ENCODE measurements at regions not wholly inside any gene's neighbourhood (a gene's known extent, or its start where the extent isn't known, plus 50 kb on each side); places are given as distances from the start of the nearest gene placed in this dataset.

DNA sequence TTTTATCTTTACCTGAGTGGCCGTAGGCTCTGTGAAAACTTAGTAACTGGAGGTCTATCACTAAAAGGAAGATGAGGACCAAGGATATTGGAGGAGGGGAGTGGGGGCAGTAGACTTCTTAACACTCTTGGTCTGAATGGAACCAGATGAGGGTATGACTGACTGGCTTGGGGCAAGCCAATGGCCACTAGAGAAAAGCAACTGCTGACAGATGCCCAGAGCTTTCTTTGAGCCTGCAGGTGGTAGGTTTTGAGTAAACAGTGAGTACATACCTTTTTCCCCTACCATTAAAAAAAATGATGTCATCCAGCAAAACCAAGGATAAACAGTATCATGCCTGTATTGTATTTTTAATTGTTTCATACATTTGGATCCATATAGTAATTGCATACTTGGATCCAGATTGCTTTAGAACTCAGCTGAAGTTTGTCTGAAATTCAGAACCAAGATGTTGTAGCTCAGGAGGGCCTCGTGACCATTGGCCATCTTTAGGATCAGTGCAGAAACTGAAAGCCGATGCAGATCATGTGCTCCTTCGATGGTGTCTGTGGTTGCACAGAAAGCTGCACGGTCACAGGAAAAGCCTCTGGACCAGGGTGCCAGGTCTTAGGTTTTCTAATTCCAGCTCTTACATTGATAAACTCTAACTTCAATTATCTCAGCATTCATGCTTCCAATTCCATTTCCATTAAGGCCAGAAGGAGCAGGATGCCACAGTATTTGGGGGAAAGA is 131.0 kb downstream of the PDGFRA start:
- no peak overlapping the region for H3K4me3 ChIP-seq (ENCODE audit: insufficient read length, low read depth)
- no peaks in the 10 kb centered on the region for H3K9me3 ChIP-seq (ENCODE audit: insufficient read depth, low read length)
- H3K9ac ChIP-seq (ENCODE audit: insufficient read length, low read depth) = no peak overlapping the region
- no peaks in the 10 kb centered on the region for H3K4me1 ChIP-seq (ENCODE audit: insufficient read depth, insufficient read length)
- TF ChIP-seq SUZ12 (IDR thresholded peaks at IDR 0.05; ENCODE audit: extremely low read depth, insufficient read depth, insufficient read length) = no peak
- TF ChIP-seq YY1 (IDR thresholded peaks at IDR 0.05; ENCODE audit: insufficient read depth, insufficient read length) = no peak
- no peak for TF ChIP-seq ZNF274 (IDR thresholded peaks at IDR 0.05; ENCODE audit: low read depth, low read length)
- no peak for DNase-seq (ENCODE audit: low read depth, low spot score)
- no peaks in the 10 kb centered on the region for H3K27me3 ChIP-seq (ENCODE audit: insufficient read depth, insufficient read length)
- H3K36me3 ChIP-seq (ENCODE audit: insufficient read depth, insufficient read length, low read length) = no peaks in the 10 kb centered on the region

DNA sequence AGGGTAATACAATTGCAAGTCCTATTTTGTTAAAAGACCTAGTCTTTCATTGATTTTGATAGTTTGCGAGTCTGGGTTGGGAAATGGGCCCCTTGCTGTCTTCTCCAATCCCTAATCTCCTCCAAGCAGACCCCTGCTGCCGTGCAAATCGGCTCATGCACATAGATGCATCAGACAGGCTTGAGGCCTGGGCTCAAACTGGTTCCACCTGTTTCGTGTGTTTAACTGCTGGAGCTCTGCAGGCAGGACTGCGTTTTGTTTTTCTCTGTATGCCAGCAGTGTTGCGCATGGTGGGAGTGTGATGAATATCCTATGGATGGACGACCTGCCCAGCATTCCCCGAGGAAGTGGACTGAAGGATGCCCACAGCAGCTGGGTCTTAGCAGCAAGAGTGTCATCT is 133.9 kb downstream of the PDGFRA start:
- Histone ChIP-seq H3K36me3 (ENCODE audit: insufficient read depth, insufficient read length, low read length) (no peaks in the 10 kb centered on the region), H3K9ac (ENCODE audit: insufficient read length, low read depth) (no peak overlapping the region), H3K9me3 (ENCODE audit: insufficient read depth, low read length) (no peaks in the 10 kb centered on the region), H3K4me1 (ENCODE audit: insufficient read depth, insufficient read length) (no peaks in the 10 kb centered on the region), H3K27me3 (ENCODE audit: insufficient read depth, insufficient read length) (no peaks in the 10 kb centered on the region), H3K4me3 (ENCODE audit: insufficient read length, low read depth) (no peak overlapping the region)
- DNase-seq (ENCODE audit: low read depth, low spot score) = no peak
- TF ChIP-seq ZNF274 (IDR thresholded peaks at IDR 0.05; ENCODE audit: low read depth, low read length) (no peak), SUZ12 (IDR thresholded peaks at IDR 0.05; ENCODE audit: extremely low read depth, insufficient read depth, insufficient read length) (no peak)

DNA sequence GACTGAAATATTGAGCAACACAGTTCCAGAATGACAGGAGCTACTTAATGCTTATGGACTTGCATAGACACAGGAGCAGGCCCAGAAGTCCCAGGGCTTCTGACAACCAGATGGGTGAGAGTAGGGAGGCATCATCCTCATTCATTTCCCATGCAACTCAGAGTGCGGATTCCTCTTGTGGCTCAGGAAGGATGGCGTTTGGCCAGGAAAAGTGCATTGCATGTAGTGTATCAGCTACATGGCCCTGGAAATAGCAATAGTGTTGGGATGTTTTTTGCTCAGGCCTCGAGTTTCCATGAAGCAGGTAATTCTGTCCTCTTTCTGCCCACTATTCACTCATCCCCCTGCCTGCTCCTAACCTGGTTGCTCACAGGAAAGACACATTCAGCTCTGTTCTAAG is 136.6 kb downstream of the PDGFRA start:
- no peak for TF ChIP-seq YY1 (IDR thresholded peaks at IDR 0.05; ENCODE audit: insufficient read depth, insufficient read length)
- no peak for TF ChIP-seq SUZ12 (IDR thresholded peaks at IDR 0.05; ENCODE audit: extremely low read depth, insufficient read depth, insufficient read length)
- no peak for TF ChIP-seq ZNF274 (IDR thresholded peaks at IDR 0.05; ENCODE audit: low read depth, low read length)
- Histone ChIP-seq H3K27me3 (ENCODE audit: insufficient read depth, insufficient read length) (no peaks in the 10 kb centered on the region), H3K9ac (ENCODE audit: insufficient read length, low read depth) (no peak overlapping the region), H3K4me3 (ENCODE audit: insufficient read length, low read depth) (no peak overlapping the region), H3K9me3 (ENCODE audit: insufficient read depth, low read length) (no peaks in the 10 kb centered on the region), H3K36me3 (ENCODE audit: insufficient read depth, insufficient read length, low read length) (no peaks in the 10 kb centered on the region), H3K4me1 (ENCODE audit: insufficient read depth, insufficient read length) (no peaks in the 10 kb centered on the region)
- no peak for DNase-seq (ENCODE audit: low read depth, low spot score)

DNA sequence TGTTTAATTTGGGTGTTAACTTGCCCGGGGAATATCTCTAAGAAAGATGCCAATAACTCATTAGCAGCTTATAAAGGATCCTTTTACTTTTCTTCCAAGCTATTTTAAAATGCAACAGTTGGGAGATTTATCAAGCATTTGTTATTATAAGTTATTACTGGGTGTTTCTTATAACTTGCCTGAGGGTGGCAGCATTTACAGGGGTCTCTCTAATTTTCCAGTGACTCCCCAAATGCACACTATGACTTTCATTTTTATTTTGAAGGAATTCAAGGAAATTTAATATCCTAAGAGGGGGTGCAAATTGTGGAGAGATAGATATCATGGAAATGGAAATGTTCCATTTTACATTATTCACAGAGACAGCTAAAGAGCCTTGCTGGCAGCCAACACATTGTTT is 138.0 kb downstream of the PDGFRA start:
- Histone ChIP-seq H3K9me3 (ENCODE audit: insufficient read depth, low read length) (no peaks in the 10 kb centered on the region), H3K9ac (ENCODE audit: insufficient read length, low read depth) (no peak overlapping the region), H3K36me3 (ENCODE audit: insufficient read depth, insufficient read length, low read length) (no peaks in the 10 kb centered on the region), H3K4me3 (ENCODE audit: insufficient read length, low read depth) (no peak overlapping the region), H3K4me1 (ENCODE audit: insufficient read depth, insufficient read length) (no peaks in the 10 kb centered on the region), H3K27me3 (ENCODE audit: insufficient read depth, insufficient read length) (no peaks in the 10 kb centered on the region)
- no peak for DNase-seq (ENCODE audit: low read depth, low spot score)
- TF ChIP-seq SUZ12 (IDR thresholded peaks at IDR 0.05; ENCODE audit: extremely low read depth, insufficient read depth, insufficient read length) = no peak
- TF ChIP-seq ZNF274 (IDR thresholded peaks at IDR 0.05; ENCODE audit: low read depth, low read length) = no peak
- TF ChIP-seq YY1 (IDR thresholded peaks at IDR 0.05; ENCODE audit: insufficient read depth, insufficient read length) = no peak

DNA sequence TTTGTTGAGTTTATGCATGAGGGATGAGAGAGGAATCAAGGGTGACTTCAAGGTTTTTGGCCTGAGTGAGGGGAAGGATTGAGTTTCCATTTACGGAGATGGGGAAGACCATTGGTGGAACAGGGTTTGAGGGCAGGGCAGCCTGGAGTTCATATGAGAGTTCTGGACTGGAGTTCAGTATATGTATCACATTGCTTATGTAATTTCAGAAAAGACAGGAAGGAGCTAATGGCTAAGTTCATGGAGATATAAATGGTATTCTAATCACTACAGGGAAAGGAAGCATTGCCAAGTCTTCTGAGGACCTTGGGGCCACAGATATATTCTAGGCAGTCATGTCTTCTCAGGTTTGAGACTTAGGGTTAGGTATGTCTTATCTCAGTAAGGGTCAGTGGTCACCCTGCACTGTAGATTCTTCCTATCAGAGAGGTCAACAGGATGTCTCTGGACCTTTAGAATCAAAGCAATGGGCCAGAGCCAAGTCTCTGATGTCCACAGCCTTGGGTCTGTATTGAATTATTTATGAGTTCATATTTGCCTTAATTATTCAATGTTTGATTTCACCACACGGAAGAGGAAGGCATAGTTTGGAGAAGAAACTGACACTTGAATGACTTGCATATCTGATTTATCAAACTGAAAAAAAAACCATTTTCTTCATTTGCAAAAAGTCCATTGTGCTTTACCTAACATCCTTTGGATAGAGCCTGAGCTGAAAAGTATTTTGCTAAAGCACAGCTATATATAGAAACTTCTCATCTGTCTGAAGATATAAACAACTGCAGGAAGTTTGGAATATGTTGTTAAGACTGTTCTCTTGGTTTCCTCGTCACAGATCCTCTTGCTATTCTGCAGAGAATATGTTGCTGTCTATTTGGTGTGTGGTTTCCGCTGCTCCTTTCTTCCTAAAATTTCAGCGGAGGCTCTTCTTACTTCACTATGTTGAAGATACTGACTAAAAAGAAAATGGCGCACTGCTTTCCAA is 139.5 kb downstream of the PDGFRA start:
- H3K9ac ChIP-seq (ENCODE audit: insufficient read length, low read depth) = no peak overlapping the region
- no peaks in the 10 kb centered on the region for H3K9me3 ChIP-seq (ENCODE audit: insufficient read depth, low read length)
- no peaks in the 10 kb centered on the region for H3K36me3 ChIP-seq (ENCODE audit: insufficient read depth, insufficient read length, low read length)
- DNase-seq (ENCODE audit: low read depth, low spot score) = no peak
- TF ChIP-seq YY1 (IDR thresholded peaks at IDR 0.05; ENCODE audit: insufficient read depth, insufficient read length) (no peak), ZNF274 (IDR thresholded peaks at IDR 0.05; ENCODE audit: low read depth, low read length) (no peak), SUZ12 (IDR thresholded peaks at IDR 0.05; ENCODE audit: extremely low read depth, insufficient read depth, insufficient read length) (no peak)
- H3K4me1 ChIP-seq (ENCODE audit: insufficient read depth, insufficient read length) = no peaks in the 10 kb centered on the region
- H3K27me3 ChIP-seq (ENCODE audit: insufficient read depth, insufficient read length) = no peaks in the 10 kb centered on the region
- H3K4me3 ChIP-seq (ENCODE audit: insufficient read length, low read depth) = no peak overlapping the region

DNA sequence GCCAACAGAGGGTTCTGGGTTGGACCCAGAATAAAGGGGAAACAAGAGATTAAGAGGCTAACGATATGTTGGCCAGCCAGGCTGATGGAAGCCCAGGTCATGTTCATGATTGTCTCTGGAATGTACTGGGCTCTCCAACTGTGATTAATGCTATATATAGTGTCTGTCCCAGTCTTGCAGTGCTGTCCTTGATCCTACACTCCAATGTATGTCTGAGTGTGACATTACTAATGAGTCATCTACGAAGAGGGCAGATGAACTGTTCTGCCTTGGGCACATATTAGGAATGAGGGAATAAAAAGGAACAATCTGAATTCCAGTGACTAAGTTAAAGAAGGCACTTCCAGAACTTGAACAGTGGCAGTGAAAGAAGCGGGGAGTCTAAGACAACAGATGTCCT is 142.1 kb downstream of the PDGFRA start:
- H3K4me3 ChIP-seq (ENCODE audit: insufficient read length, low read depth) = no peak overlapping the region
- no peaks in the 10 kb centered on the region for H3K9me3 ChIP-seq (ENCODE audit: insufficient read depth, low read length)
- no peak for DNase-seq (ENCODE audit: low read depth, low spot score)

DNA sequence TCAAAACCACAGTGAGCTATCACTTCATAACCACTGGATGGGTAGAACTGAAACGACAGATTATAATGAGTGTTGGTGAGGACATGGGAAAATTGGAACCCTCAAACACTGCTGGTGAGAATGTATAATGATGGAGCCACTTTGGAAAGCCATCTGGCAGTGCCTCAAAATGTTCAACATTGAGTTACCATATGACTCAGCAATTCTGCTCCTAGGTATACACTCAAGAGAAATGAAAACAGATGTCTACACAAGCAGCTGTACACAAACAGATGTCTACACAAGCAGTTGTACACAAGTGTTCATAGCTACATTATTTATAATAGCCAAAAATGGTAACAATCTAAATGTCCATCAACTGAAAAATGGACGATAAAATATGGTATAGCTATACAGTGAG is 143.9 kb downstream of the PDGFRA start:
- DNase-seq (ENCODE audit: low read depth, low spot score) = no peak
- no peaks in the 10 kb centered on the region for H3K9me3 ChIP-seq (ENCODE audit: insufficient read depth, low read length)
- H3K27me3 ChIP-seq (ENCODE audit: insufficient read depth, insufficient read length) = no peaks in the 10 kb centered on the region
- no peak overlapping the region for H3K9ac ChIP-seq (ENCODE audit: insufficient read length, low read depth)
- H3K4me3 ChIP-seq (ENCODE audit: insufficient read length, low read depth) = no peak overlapping the region
- no peaks in the 10 kb centered on the region for H3K4me1 ChIP-seq (ENCODE audit: insufficient read depth, insufficient read length)
- no peaks in the 10 kb centered on the region for H3K36me3 ChIP-seq (ENCODE audit: insufficient read depth, insufficient read length, low read length)
- TF ChIP-seq SUZ12 (IDR thresholded peaks at IDR 0.05; ENCODE audit: extremely low read depth, insufficient read depth, insufficient read length) (no peak), YY1 (IDR thresholded peaks at IDR 0.05; ENCODE audit: insufficient read depth, insufficient read length) (no peak), ZNF274 (IDR thresholded peaks at IDR 0.05; ENCODE audit: low read depth, low read length) (no peak)

More for the DNA sequence above, 142.1 kb downstream of the PDGFRA start:
- Histone ChIP-seq H3K4me1 (ENCODE audit: insufficient read depth, insufficient read length) (no peaks in the 10 kb centered on the region), H3K36me3 (ENCODE audit: insufficient read depth, insufficient read length, low read length) (no peaks in the 10 kb centered on the region), H3K9ac (ENCODE audit: insufficient read length, low read depth) (no peak overlapping the region), H3K27me3 (ENCODE audit: insufficient read depth, insufficient read length) (no peaks in the 10 kb centered on the region)
- TF ChIP-seq ZNF274 (IDR thresholded peaks at IDR 0.05; ENCODE audit: low read depth, low read length) = no peak
- no peak for TF ChIP-seq SUZ12 (IDR thresholded peaks at IDR 0.05; ENCODE audit: extremely low read depth, insufficient read depth, insufficient read length)
- TF ChIP-seq YY1 (IDR thresholded peaks at IDR 0.05; ENCODE audit: insufficient read depth, insufficient read length) = no peak

Data from NT2/D1 (cell line).